ENCODE measurements at regions not wholly inside any gene's neighbourhood (a gene's known extent, or its start where the extent isn't known, plus 50 kb on each side); places are given as distances from the start of the nearest gene placed in this dataset.
"Not testable (repeated sequence)": the region's sequence is repeated elsewhere in the genome, so short reads cannot be mapped to it uniquely, and the experiment has no call there.

DNA sequence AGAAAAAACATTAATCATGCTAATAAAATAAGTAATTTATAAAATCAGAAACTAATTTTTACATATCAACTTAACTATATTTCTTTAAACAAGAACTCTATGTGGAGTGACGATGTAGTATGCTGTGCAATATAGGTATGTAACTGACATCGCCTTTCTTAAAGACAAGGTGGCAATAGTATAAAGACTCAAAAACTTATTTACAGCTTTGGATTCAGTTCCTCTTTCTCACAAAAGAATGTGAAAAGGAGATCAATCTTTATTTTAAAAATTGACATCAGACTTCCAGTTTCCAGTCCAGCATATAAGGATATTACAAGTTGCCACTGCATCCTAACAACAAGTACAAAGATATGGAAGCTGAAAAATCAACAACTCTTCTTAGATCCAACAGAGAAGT is 260.3 kb downstream of the TRIM36 start:
- Histone ChIP-seq H3K9me3 (ENCODE audit: low read length) (no peaks in the 10 kb centered on the region), H3K9me2 (replicated peaks; ENCODE audit: insufficient read depth, low read length) (no peaks in the 10 kb centered on the region), H3K27ac (ENCODE audit: low read length) (no peak overlapping the region), H3K36me3 (ENCODE audit: insufficient read depth, low read length) (no peaks in the 10 kb centered on the region), H3K4me3 (ENCODE audit: low read length) (no peak overlapping the region), H3K4me1 (ENCODE audit: low read length) (no peaks in the 10 kb centered on the region), H2AFZ (ENCODE audit: low read length) (no peak overlapping the region), H4K20me1 (ENCODE audit: insufficient read depth, low read depth, low read length) (no peaks in the 10 kb centered on the region), H3K27me3 (ENCODE audit: low read length) (no peaks in the 10 kb centered on the region), H3K79me2 (ENCODE audit: low read length) (no peaks in the 10 kb centered on the region), H3K9ac (ENCODE audit: low read length) (no peak overlapping the region), H3K4me2 (ENCODE audit: low read depth, low read length, poor library complexity, severe bottlenecking) (no peak overlapping the region)
- DNase-seq: no peak

DNA sequence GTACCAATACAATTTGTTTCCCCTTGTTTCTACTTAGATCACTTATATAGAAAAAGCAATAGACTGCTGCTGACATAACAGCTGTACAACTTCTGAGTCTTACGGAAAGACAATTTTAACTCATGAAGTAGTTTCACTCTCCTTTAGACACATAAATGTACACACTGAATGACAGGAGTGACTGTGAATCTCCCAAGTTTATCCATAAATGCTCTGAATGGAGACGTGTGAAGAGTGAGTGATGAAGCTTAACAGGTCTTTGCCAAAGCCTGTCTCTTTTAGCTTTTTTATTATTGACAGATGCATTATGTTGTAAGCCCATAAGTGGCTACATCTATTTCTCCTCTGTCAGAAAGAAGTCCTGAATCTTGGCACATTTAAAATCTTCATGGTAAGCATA is 265.9 kb downstream of the TRIM36 start:
- H2AFZ ChIP-seq (ENCODE audit: low read length): no peak overlapping the region
- H3K4me3 ChIP-seq (ENCODE audit: low read length): no peak overlapping the region
- no peak overlapping the region for H3K27ac ChIP-seq (ENCODE audit: low read length)
- H3K9me2 ChIP-seq (replicated peaks; ENCODE audit: insufficient read depth, low read length): no peaks in the 10 kb centered on the region
- no peaks in the 10 kb centered on the region for H3K79me2 ChIP-seq (ENCODE audit: low read length)
- no peaks in the 10 kb centered on the region for H4K20me1 ChIP-seq (ENCODE audit: insufficient read depth, low read depth, low read length)
- H3K4me2 ChIP-seq (ENCODE audit: low read depth, low read length, poor library complexity, severe bottlenecking): no peak overlapping the region
- no peak for DNase-seq
- H3K9ac ChIP-seq (ENCODE audit: low read length): no peak overlapping the region
- no peaks in the 10 kb centered on the region for H3K9me3 ChIP-seq (ENCODE audit: low read length)
- H3K36me3 ChIP-seq (ENCODE audit: insufficient read depth, low read length): no peaks in the 10 kb centered on the region
- H3K27me3 ChIP-seq (ENCODE audit: low read length): no peaks in the 10 kb centered on the region
- H3K4me1 ChIP-seq (ENCODE audit: low read length): no peaks in the 10 kb centered on the region

- DNase-seq: peak; percentile 68
- Histone ChIP-seq H3K4me3 (ENCODE audit: low read length) (no peak overlapping the region), H3K9ac (ENCODE audit: low read length) (no peak overlapping the region), H3K9me3 (ENCODE audit: low read length) (no peaks in the 10 kb centered on the region), H3K36me3 (ENCODE audit: insufficient read depth, low read length) (no peaks in the 10 kb centered on the region), H3K4me1 (ENCODE audit: low read length) (no peaks in the 10 kb centered on the region), H3K9me2 (replicated peaks; ENCODE audit: insufficient read depth, low read length) (no peaks in the 10 kb centered on the region), H3K27me3 (ENCODE audit: low read length) (no peaks in the 10 kb centered on the region), H4K20me1 (ENCODE audit: insufficient read depth, low read depth, low read length) (no peaks in the 10 kb centered on the region), H3K79me2 (ENCODE audit: low read length) (no peaks in the 10 kb centered on the region), H2AFZ (ENCODE audit: low read length) (no peak overlapping the region), H3K4me2 (ENCODE audit: low read depth, low read length, poor library complexity, severe bottlenecking) (no peak overlapping the region), H3K27ac (ENCODE audit: low read length) (no peak overlapping the region)
These were observed 271.1 kb downstream of the TRIM36 start for GRCh38 chr5:114898602-114899001.

- Histone ChIP-seq H3K27me3 (ENCODE audit: low read length) (no peaks in the 10 kb centered on the region), H3K27ac (ENCODE audit: low read length) (no peak overlapping the region), H3K36me3 (ENCODE audit: insufficient read depth, low read length) (no peaks in the 10 kb centered on the region), H3K9ac (ENCODE audit: low read length) (no peak overlapping the region), H3K4me1 (ENCODE audit: low read length) (no peaks in the 10 kb centered on the region), H3K79me2 (ENCODE audit: low read length) (no peaks in the 10 kb centered on the region), H3K9me2 (replicated peaks; ENCODE audit: insufficient read depth, low read length) (no peaks in the 10 kb centered on the region), H2AFZ (ENCODE audit: low read length) (no peak overlapping the region), H3K9me3 (ENCODE audit: low read length) (no peaks in the 10 kb centered on the region), H4K20me1 (ENCODE audit: insufficient read depth, low read depth, low read length) (no peaks in the 10 kb centered on the region), H3K4me2 (ENCODE audit: low read depth, low read length, poor library complexity, severe bottlenecking) (no peak overlapping the region), H3K4me3 (ENCODE audit: low read length) (no peak overlapping the region)
- DNase-seq: no peak
These were observed 286.0 kb downstream of the TRIM36 start for GRCh38 chr5:114883675-114884074.

- Histone ChIP-seq H3K27me3 (ENCODE audit: low read length) (no peaks in the 10 kb centered on the region), H4K20me1 (ENCODE audit: insufficient read depth, low read depth, low read length) (no peaks in the 10 kb centered on the region), H3K27ac (ENCODE audit: low read length) (no peak overlapping the region), H2AFZ (ENCODE audit: low read length) (no peak overlapping the region), H3K36me3 (ENCODE audit: insufficient read depth, low read length) (no peaks in the 10 kb centered on the region), H3K4me3 (ENCODE audit: low read length) (no peak overlapping the region), H3K9ac (ENCODE audit: low read length) (no peak overlapping the region), H3K79me2 (ENCODE audit: low read length) (no peaks in the 10 kb centered on the region), H3K9me3 (ENCODE audit: low read length) (no peaks in the 10 kb centered on the region), H3K4me1 (ENCODE audit: low read length) (no peaks in the 10 kb centered on the region), H3K4me2 (ENCODE audit: low read depth, low read length, poor library complexity, severe bottlenecking) (no peak overlapping the region), H3K9me2 (replicated peaks; ENCODE audit: insufficient read depth, low read length) (no peaks in the 10 kb centered on the region)
- DNase-seq: no peak
These were observed 310.3 kb downstream of the TRIM36 start for GRCh38 chr5:114859438-114859735.

- Histone ChIP-seq H3K4me2 (ENCODE audit: low read depth, low read length, poor library complexity, severe bottlenecking) (no peak overlapping the region), H2AFZ (ENCODE audit: low read length) (no peak overlapping the region), H3K27me3 (ENCODE audit: low read length) (no peaks in the 10 kb centered on the region), H4K20me1 (ENCODE audit: insufficient read depth, low read depth, low read length) (no peaks in the 10 kb centered on the region), H3K79me2 (ENCODE audit: low read length) (no peaks in the 10 kb centered on the region), H3K9me2 (replicated peaks; ENCODE audit: insufficient read depth, low read length) (no peaks in the 10 kb centered on the region), H3K4me1 (ENCODE audit: low read length) (no peaks in the 10 kb centered on the region), H3K36me3 (ENCODE audit: insufficient read depth, low read length) (no peaks in the 10 kb centered on the region), H3K9me3 (ENCODE audit: low read length) (no peaks in the 10 kb centered on the region), H3K27ac (ENCODE audit: low read length) (no peak overlapping the region), H3K9ac (ENCODE audit: low read length) (no peak overlapping the region), H3K4me3 (ENCODE audit: low read length) (no peak overlapping the region)
- no peak for DNase-seq
These were observed 310.9 kb downstream of the TRIM36 start for GRCh38 chr5:114858665-114859437.

GRCh38 chr5:114857941-114858551 is 311.7 kb downstream of the TRIM36 start:
- no peaks in the 10 kb centered on the region for H3K27me3 ChIP-seq (ENCODE audit: low read length)
- H3K9ac ChIP-seq (ENCODE audit: low read length): no peak overlapping the region
- DNase-seq: no peak
- no peaks in the 10 kb centered on the region for H3K9me2 ChIP-seq (replicated peaks; ENCODE audit: insufficient read depth, low read length)
- no peak overlapping the region for H3K4me3 ChIP-seq (ENCODE audit: low read length)
- H3K4me2 ChIP-seq (ENCODE audit: low read depth, low read length, poor library complexity, severe bottlenecking): no peak overlapping the region
- no peaks in the 10 kb centered on the region for H3K79me2 ChIP-seq (ENCODE audit: low read length)
- H3K36me3 ChIP-seq (ENCODE audit: insufficient read depth, low read length): no peaks in the 10 kb centered on the region
- no peaks in the 10 kb centered on the region for H3K9me3 ChIP-seq (ENCODE audit: low read length)
- H3K27ac ChIP-seq (ENCODE audit: low read length): no peak overlapping the region
- H2AFZ ChIP-seq (ENCODE audit: low read length): no peak overlapping the region
- no peaks in the 10 kb centered on the region for H3K4me1 ChIP-seq (ENCODE audit: low read length)
- H4K20me1 ChIP-seq (ENCODE audit: insufficient read depth, low read depth, low read length): no peaks in the 10 kb centered on the region

- H3K4me2 ChIP-seq (ENCODE audit: low read depth, low read length, poor library complexity, severe bottlenecking); H3K9me2 ChIP-seq (replicated peaks; ENCODE audit: insufficient read depth, low read length); DNase-seq; H3K79me2 ChIP-seq (ENCODE audit: low read length); H3K27me3 ChIP-seq (ENCODE audit: low read length); H4K20me1 ChIP-seq (ENCODE audit: insufficient read depth, low read depth, low read length); H3K9ac ChIP-seq (ENCODE audit: low read length); H3K36me3 ChIP-seq (ENCODE audit: insufficient read depth, low read length); H3K27ac ChIP-seq (ENCODE audit: low read length); H3K4me1 ChIP-seq (ENCODE audit: low read length); H3K4me3 ChIP-seq (ENCODE audit: low read length); H2AFZ ChIP-seq (ENCODE audit: low read length); H3K9me3 ChIP-seq (ENCODE audit: low read length): not testable (repeated sequence)
These were observed 325.0 kb downstream of the TRIM36 start for GRCh38 chr5:114844711-114845110.
